Body of pancreas (tissue), 4 donors: ENCODE measurements at regions not wholly inside any gene's neighbourhood (a gene's known extent, or its start where the extent isn't known, plus 50 kb on each side); places are given as distances from the start of the nearest gene placed in this dataset.

Experiments used
- POLR2A ChIP-seq, 3 donors: fragments of 450-650 bp; IDR thresholded peaks; one replicate each; pipeline ENCODE4 v1.6.1; 2016; ENCODE audit warnings: antibody characterized with exemption in 3 of 3, mild to moderate bottlenecking in 2 of 3
- TF ChIP-seq, protein P1 (sequence below), 7 experiments: fragments of 450-650 bp in 4 of 7; fragments of 200-600 bp in 3 of 7; sonication (generic) in 3 of 7; IDR thresholded peaks; one replicate each; pipeline ENCODE4 v1.5.1; 2016 to 2019; ENCODE audit warnings: antibody characterized with exemption in 7 of 7

DNA sequence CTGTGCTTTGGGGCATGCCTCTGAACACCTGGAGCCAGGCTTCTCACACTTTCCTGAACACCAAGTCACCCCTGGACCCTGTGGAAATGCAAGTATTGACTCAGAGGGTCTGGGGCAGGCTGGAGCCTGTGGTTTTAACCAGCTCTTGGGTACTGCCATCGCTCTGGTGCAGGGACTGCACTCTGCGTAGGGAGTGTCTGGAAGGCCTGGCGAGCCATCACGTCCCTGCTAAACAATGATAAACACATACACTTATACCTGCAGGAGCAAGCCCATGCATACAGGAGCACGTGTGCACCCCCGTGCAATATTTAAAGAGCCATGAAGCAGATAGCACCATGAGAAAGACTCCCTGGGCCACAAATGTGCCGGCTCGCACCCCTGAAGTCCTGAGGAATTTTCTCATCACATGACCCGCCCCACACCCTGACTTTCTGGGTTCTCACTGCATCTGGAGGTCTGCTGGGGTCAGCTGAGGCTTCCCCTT lies 267.7 kb downstream of the GADD45G start:
- TF ChIP-seq, protein P1, sequence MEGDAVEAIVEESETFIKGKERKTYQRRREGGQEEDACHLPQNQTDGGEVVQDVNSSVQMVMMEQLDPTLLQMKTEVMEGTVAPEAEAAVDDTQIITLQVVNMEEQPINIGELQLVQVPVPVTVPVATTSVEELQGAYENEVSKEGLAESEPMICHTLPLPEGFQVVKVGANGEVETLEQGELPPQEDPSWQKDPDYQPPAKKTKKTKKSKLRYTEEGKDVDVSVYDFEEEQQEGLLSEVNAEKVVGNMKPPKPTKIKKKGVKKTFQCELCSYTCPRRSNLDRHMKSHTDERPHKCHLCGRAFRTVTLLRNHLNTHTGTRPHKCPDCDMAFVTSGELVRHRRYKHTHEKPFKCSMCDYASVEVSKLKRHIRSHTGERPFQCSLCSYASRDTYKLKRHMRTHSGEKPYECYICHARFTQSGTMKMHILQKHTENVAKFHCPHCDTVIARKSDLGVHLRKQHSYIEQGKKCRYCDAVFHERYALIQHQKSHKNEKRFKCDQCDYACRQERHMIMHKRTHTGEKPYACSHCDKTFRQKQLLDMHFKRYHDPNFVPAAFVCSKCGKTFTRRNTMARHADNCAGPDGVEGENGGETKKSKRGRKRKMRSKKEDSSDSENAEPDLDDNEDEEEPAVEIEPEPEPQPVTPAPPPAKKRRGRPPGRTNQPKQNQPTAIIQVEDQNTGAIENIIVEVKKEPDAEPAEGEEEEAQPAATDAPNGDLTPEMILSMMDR (IDR thresholded peaks at IDR 0.05) = no peak
- no peak for TF ChIP-seq POLR2A (IDR thresholded peaks at IDR 0.05)
